HG03135 (cell line): ENCODE measurements at regions not wholly inside any gene's neighbourhood (a gene's known extent, or its start where the extent isn't known, plus 50 kb on each side); places are given as distances from the start of the nearest gene placed in this dataset.

ENCODE experiments used
- ATAC-seq: cut with Tn5 transposase; IDR thresholded peaks from one replicate; pipeline ENCODE4 v1.9.1; 2021; ENCODE audit warnings: mild to moderate bottlenecking, moderate library complexity; ENCODE audit not compliant: unreplicated experiment

DNA sequence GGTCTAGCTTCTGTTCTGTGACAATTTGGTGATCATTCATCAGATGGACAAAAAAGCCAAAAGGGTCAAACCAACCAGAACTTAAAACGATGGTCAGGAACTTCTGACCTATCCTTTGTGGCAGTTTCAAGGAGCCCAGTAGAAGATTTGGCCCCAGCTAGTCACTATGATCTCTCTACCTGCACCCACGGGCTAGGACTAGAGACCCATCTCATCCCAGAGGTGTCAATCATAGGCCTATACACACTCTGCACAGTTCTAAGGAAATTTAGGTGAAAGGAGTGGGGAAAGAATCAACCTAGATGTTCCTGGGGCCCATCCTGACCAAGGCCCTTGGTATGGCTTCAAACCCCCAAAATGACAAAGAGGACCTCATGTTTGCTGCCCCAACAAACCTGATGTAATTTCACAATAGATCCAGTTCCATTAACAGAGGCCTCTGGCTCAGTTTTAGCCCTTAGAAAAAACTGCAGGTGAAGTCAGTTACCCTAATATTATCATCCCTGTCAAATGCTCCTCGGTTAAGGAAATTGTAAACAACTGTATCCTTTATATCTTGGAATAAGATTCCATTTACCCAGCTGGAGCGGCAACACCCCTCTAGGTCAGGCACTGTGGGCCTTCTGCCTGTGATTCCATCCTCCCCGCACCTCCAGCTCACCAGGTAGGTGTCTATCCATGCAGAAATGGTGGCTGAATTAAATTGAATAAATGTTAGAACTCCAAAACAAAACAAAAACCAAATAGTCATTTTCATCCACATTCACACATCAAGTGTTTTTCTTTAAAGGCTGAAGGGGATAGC, 138.7 kb downstream of the ENC1 start:
- no peak for ATAC-seq

DNA sequence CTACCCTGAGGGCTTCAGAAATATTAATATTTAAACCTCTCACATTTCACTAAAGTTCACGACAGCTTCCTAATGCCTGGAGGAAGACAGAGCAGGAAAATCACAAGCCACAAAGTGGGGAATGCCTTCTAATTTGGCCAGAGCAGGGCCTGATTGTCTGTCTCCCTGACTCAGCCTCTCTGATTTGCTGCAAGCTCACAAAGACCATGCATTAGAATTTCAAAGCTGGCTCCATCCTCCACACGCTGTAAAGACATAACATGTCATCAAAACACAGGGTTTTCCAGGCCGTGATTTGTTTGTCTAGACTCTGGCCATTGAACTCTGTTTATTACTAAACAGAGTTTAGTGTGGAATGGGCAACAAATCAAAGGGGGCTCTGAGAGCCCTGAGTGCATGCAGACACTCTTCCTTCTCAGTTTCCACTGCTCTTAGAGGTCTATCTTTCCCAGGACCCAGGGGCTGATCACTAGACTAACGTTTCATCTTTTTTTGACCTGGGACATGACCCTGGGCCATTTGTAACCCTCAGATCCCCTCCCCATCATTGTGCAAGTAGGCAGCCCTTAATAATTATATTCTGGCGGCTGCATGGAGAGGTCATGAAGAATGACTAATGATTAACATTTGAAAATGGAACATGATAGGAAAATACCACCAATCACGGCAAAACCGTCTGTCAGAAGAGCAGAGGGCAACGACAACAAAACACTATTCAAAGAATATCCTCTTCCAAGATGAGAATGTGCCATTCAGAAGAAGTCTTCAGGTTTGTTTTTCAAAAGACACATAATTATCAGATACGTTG, 140.2 kb downstream of the ENC1 start:
- no peak for ATAC-seq

DNA sequence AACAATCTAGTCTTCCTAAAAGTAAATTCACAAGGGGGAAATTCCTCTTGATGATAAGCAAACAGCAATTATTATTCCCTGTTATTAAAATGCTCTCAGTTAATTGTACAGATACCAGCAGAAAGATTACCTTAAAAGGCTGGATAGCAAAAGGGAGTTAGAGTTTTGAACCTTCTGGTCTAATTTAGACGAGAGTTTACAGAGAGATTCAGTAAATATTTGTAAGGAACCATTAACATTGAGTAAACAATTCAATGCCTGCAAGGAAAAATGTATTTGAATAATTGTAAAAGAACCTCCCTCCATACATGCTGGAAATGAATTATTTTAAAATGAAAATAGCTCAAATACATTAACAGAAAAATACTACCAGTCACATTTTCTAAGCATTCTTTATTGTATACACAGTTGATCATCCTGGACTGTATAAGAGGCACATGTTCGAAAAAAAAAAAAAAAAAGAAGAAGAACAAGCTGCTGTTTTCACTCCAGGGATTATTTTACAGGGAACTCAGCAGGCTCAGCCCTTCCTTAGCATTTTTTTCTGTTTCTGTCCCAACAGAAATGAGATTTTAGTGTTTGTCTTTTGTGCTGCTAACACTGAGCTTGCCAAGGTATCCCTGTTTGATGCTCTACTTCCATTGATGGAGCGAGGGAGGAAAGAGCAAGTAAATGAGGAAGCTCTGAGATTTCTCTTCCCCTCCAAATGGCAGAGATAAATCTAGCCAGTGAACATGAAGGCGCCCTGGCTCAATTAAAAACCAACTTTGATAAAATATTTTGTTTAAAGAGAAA, 141.1 kb downstream of the ENC1 start:
- no peak for ATAC-seq

DNA sequence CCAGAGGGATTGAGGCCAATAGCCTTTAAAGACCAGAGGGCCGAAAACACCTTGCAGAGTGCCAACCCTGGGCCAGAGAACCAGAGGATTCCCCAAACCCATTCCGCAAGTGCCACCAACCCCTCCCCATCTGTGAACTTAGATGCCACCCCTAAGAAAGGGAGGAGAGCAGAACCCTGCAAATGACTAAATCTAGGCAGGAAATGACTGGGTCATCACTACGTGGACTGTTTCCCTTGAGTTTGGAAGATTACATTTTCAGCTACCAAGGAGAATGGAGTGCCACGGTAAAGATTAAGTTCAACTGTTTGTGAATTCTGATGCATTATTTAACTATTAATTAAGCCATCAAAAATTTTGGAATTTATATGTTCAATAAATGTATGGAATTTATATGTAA, 142.8 kb downstream of the ENC1 start:
- ATAC-seq = no peak

DNA sequence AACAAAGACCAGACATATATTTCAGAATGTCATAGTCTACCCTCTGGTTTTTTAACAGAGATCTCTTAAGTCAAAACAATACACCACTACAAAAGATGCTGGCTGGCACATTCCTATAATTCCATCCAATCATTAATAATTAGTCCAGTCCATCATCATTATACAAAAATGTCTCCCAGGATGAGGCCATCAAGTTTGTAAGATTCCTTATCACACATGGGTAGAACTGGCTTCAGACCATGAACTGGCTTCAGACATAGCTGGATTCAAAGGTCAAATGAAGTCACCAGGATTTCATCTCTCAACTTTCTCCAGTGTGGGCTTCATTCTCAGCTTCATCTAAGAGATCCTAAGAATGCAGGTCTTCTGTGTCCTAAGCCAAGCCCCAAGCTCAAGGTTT, 147.1 kb downstream of the ENC1 start:
- no peak for ATAC-seq

DNA sequence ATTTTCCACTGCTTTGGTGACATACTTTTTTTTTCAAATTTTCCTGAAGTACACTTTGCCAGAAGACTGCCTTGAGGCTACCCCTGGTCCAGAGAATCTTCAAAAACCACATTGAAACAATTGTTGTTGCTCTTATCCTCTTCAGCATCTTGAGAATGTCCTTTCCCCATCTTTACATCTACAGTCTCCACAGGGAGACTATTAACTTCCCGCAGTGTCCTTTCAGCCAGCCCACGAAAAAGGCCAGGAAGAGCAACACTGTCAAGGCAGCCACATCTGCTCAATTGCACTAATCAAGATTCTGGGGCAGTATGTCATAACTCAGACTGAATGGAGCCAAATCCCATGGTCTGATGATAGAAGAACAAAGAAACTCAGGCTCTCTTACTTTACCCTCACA, 148.3 kb downstream of the ENC1 start:
- ATAC-seq = no peak

DNA sequence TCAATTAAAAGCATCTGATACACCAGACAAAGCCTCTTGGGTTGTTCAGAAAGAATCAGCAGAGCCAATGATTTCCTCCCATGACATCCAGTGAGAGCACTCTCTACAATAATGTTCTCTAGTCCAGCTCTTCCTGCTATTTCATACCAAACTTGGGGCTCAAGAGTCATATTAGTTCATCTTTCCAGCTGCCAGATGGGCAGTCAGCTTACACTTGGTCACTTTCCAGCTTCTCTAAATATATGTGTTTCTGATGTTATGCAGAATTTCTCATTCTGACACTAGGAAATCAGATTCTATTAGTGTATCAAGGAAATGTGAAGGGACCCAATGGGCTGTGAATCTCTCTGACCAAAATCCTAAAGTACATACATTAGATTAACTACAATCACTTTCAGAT, 148.9 kb downstream of the ENC1 start:
- ATAC-seq = no peak

DNA sequence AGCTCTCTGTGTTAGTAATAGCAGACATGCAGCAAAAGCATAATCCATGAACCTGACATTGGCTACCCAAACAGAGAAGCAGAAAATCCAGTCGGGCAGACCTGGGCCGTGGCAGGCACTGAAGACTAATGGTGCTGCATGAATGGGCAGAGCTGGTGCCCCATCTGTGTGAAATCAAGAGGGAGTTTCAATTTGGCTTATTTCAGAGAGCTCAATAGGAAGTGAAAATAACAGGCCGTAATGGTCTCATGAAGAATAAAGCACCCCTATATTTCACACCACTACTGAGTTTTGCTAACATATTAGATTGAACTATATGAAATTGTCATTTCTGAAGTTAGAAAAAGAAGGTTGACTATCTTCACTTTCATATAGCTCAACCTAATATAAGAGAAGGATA, 149.7 kb downstream of the ENC1 start:
- ATAC-seq = peak; percentile 96

DNA sequence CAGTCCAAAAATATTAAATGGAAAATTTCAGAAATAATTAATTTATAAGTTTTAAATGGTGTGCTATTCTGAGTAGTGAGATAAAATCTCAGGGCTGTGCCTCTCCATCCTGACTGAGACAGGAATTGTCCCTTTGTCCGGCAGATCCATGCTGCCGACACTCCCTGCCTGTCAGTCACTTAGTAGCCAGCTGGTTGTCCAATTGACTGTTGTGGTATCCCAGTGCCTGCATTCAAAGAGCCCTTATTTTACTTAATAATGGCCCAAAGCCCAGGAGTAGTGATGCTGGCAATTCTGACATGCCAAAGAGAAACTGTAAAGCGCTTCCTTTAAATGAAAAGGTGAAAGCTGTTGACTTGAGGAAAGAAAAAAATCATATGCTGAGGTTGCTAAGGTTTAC, 157.5 kb downstream of the ENC1 start:
- no peak for ATAC-seq

DNA sequence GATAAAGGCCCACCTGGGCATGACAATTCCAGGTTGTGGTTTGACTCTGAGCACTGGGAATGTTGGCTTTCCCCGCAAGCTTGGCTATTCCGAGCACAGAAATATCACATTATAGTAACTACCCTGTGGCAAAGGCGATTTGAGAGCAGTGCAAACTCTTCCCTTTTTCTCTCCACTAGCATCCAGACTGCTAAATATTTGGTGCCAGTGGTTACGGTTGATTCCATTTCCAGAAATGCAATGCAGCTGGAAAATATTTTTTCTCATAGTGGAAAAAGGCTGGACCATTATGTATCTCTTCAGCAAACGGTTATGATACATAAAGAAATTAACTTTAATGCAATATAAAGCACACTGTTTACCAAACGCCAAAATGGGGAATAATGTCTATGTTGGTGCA, 158.0 kb downstream of the ENC1 start:
- no peak for ATAC-seq

DNA sequence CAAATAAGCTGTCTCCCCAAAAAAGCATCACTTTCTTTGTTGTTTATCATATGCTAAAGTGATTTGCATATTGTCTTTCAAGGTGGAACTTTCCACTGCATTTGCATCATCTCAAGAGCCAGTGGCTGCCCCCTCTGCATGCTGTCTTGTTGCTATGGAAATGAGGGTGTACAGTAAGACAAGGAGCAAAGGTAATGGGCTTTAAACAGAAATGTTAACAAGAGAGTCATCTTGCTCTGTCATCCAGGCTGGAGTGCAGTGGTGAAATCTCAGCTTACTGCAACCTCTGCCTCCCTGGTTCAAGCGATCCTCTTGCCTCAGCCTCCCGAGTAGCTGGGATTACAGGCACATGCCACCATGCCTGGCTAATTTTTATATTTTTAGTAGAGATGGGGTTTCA, 159.2 kb downstream of the ENC1 start:
- ATAC-seq = peak; percentile 86

DNA sequence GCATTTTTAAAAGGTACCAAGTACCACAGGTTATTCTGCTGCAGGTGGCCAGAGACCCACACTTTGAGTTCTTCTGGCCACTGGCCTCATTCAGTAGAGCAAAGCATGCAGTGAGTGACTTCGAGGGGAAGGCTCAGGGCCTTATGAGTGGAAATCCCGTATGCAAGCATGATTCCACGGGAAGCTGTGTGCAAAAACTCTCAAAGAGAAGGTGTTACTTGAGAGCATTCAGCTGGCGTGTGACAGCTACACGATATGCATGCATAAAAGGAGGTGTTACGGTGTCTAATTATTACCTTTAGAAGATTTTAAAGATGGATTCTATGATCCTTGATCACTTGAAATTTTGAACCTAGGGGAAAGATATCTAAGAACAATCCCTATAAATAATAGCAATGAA, 160.3 kb downstream of the ENC1 start:
- no peak for ATAC-seq

DNA sequence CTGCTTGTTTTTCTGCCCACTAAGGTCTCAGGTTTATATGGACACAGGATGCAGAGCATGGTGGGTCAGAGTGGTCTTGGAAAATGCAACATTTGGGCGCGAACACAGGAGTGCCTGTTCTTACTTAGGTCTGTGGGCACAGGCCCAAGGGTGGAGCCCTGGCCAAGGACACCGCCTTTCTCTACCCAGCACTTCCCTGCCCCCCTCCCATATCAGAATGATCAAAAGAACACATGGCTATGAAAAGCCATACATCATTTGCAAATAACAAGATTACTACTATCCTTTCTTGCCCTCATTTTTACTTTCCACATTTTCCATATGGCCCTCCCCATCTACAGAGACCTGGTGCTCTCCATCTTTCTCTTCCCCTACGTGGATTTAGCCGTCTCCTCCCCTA, 162.2 kb downstream of the ENC1 start:
- ATAC-seq = no peak

DNA sequence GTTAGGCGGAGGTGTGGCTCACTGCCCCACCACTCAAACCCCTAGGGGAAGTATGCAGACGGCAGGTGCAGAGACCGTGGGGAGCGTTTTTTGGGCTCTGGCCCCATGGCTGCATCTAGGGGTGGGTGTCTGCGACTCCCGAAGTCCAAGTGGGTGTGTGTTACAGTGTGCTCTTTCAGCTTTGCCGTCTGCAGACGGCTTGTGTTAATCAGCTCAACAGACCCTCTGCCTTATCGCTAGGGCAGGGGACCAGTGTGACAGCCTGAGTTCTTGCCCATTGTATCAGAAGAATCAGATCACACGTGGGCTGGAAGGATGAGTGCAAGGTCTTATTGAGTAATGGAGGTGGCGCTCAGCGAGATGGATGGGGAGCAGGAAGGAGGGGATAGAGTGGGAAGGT, 162.8 kb downstream of the ENC1 start:
- no peak for ATAC-seq

DNA sequence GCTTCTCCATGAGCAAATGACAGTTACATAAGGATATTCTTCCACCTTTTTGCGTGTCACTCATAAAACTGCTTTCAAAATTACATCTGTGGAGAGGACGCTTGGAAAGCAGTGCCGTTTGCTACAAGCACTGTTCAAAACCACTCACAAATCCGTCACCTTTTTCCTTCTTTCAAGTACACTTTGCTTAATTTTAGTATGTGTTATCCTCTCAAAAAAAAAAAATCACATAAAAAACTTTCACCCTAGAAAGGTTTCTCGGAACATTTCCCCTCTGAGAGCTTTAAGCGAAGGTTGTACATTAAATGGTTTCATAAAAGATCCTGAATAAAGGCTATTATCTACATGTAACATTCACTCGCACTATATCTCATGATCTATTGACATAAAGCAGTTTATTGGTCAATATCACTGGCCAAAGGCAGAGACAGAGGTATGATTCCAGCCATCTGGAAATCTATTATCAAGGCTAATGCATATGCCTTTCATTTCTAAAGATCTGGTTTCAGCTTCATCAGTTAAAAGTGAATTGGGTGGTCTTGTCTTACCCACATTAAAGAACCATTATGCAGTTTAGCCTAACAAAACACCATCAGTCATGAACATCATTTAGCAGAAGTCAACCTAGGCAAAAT, 163.6 kb downstream of the ENC1 start:
- no peak for ATAC-seq

DNA sequence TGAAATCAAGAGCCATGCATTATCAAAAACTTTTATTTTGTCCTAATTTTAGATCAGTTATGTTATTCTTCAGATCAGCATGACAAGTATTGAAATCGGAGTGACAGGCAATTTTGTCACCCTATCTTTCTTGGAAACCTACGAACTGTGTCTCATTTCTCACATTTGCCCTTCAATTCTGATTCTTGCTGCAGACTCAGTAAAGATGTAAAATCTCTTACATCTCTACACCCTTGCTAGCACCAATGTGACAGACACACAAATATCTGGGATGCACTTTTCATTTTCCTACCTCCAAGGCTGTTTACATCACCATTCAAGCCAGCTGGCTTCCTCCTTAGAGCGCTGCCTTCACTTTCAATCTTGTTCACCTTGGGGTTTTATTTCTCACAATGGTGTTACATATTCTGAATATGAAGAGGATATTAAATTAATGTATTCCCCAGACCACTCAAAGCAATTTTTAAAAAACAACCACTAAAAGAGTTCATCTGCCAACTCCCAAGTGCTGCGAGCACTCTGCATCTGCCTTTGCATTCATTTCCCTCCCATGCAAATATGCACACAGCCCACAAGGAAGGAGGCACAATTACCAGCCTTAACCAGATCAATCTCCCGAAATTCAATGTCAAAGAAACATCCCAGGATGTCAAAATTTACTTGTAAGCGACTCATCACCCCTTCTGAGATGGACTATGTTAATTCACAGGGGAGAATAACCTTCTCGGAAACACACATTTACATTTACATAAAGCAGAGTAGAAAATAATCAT, 164.3 kb downstream of the ENC1 start:
- ATAC-seq = no peak

DNA sequence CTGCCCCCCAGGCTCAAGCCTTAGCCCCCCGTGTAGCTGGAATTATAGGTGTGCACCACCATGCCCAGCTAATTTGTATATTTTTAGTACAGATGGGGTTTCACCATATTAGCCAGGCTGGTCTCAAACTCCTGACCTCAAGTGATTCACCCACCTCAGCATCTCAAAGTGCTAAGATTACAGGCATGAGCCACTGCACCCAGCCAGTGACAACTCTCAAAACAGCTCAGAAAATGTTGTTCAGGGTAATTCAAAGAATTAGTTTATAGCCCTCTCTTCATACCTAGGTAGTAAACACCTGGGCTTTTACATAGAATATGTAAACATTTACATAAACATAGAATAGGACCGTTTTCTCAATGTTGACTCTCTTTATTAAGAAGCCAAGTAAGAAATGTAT, 168.7 kb downstream of the ENC1 start:
- ATAC-seq = no peak

DNA sequence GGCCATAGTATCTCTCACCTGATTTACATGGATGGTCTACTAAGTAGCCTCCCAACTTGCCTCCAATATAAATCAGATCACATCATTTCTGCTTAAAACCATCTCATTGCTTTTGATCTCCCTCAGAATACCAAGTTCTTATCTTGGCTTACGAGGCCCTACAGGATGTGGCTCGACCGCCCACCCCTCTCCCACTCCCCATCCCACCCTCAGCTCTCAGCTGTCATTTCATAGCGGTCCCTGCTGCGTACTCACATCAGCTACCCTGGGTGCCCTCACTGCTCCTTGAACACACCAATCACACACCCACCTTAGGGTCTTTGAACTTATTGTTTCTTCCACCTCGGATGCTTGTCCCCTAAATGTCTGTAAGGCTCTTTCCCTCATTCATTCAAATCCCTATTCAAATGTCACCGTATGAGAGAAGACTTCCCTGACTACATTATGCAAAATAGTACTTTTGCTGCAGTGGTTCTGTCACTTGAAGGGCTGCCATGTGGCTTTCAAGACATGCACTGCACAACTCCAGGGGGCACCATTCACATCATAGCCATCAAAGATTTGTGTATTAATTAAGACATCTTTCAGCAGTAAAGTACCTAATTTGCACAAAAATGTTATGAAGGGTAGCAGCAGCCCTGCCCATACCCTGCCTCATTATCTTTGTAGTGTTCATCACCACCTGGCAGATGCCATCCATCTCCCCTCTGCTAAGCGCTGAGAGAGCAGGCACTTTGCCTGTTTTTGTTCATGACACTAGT, 171.1 kb downstream of the ENC1 start:
- no peak for ATAC-seq

DNA sequence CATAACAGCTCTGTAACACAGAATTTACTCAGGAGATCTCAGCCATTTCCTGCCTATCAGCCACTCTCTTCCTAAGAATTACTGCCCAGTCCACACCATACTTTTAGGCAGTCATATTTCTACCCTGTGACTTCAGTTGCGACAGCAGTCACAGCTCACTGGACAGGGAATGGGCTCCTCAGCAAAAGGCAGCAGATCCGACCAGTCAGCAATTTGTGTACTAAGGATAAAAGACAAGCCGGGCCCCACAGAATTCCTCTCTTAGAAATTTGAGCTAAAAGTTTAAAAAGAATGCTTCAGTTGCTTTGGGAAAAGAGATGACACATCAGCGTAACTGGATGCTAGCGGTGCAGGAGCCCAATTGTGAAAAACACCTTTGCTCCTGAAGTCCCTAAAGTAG, 172.1 kb downstream of the ENC1 start:
- ATAC-seq = no peak

DNA sequence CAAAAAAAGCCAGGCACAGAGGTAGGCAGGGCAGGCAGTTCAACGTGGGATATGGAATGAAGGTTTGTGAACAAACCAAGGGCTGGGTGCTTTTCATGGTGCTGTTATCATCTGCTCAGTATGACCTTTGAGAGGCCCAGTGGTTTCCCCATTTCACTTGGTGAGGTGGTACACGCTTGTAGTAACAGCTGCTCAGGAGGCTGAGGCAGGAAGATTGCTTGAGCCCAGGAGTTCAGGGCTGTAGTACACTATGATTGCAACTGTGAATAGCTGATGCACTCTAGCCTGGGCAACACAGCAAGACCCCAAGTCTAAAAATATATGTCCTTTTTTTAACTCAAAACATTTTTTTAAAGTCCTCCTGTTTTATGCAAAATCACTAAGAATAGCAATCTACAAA, 174.8 kb downstream of the ENC1 start:
- no peak for ATAC-seq
